SK-N-SH (cell line): ENCODE measurements at regions not wholly inside any gene's neighbourhood (a gene's known extent, or its start where the extent isn't known, plus 50 kb on each side); places are given as distances from the start of the nearest gene placed in this dataset.

Source experiments
- CTCF ChIA-PET: fragments of 300-600, 350-600 bp; formaldehyde crosslinking; extraction: SDS; loops from one replicate; lab custom pipeline; 2021; lab: Yijun Ruan, JAX
- POLR2A ChIA-PET: fragments of 350-600 bp; sonication (Branson Sonifier 250); formaldehyde crosslinking; extraction: SDS; loops from one replicate; lab custom pipeline; 2020; ENCODE audit warnings: antibody characterized with exemption, inconsistent platforms; lab: Yijun Ruan, JAX
- DNase-seq: peaks from one replicate; pipeline ENCODE4 v3.0.0; 2012
- H2AFZ ChIP-seq: fragments of 200-600 bp; sonication (generic); 2 replicates; pipeline ENCODE4 v1.8.1; 2016; ENCODE audit warnings: antibody characterized with exemption, mild to moderate bottlenecking, low read depth
- H3F3A ChIP-seq: fragments of 200-600 bp; sonication (generic); replicated peaks from 2 replicates; pipeline ENCODE3; 2016; ENCODE audit warnings: antibody characterized with exemption, mild to moderate bottlenecking; ENCODE audit not compliant: insufficient read depth
- H3K27ac ChIP-seq, 2 experiments: fragments of 200-500 bp in 1 of 2; fragments of 200-600 bp in 1 of 2; sonication (Bioruptor generic) in 1 of 2; sonication (generic), shearing (Covaris generic) in 1 of 2; 2 replicates each; pipeline versions ENCODE4 v1.5.1 to v1.6.1; 2014 to 2016; ENCODE audit warnings: low read depth in 2 of 2, inconsistent platforms in 1 of 2, low read length in 1 of 2, mild to moderate bottlenecking in 1 of 2, mixed read lengths in 1 of 2
- H3K27me3 ChIP-seq: fragments of 200-600 bp; sonication (generic), shearing (Covaris generic); 2 replicates; pipeline ENCODE4 v1.6.1; 2016; ENCODE audit warnings: mixed run types; ENCODE audit not compliant: insufficient read depth
- H3K36me3 ChIP-seq, 2 experiments: fragments of 200-500 bp in 1 of 2; fragments of 200-600 bp in 1 of 2; sonication (Bioruptor generic) in 1 of 2; sonication (generic) in 1 of 2; replicated peaks in 1 of 2; 2 replicates each; pipeline versions ENCODE3 to v1.5.1; 2014 to 2016; ENCODE audit warnings: low read length in 1 of 2, mild to moderate bottlenecking in 1 of 2; ENCODE audit not compliant: insufficient read depth in 2 of 2, control insufficient read depth in 1 of 2
- H3K4me1 ChIP-seq, 2 experiments: fragments of 200-500 bp in 1 of 2; fragments of 200-600 bp in 1 of 2; sonication (Bioruptor generic) in 1 of 2; sonication (generic), shearing (Covaris generic) in 1 of 2; 2 replicates each; pipeline versions ENCODE4 v1.5.1 to v1.6.1; 2014 to 2016; ENCODE audit warnings: low read depth in 1 of 2, low read length in 1 of 2, mixed run types in 1 of 2; ENCODE audit not compliant: insufficient read depth in 2 of 2, control insufficient read depth in 1 of 2
- H3K4me2 ChIP-seq: fragments of 200-600 bp; sonication (generic), shearing (Covaris generic); 2 replicates; pipeline ENCODE4 v1.6.1; 2017; ENCODE audit warnings: mixed run types
- H3K4me3 ChIP-seq, 2 experiments: fragments of 200-500 bp in 1 of 2; fragments of 200-600 bp in 1 of 2; sonication (Bioruptor generic) in 1 of 2; sonication (generic), shearing (Covaris generic) in 1 of 2; 2 replicates each; pipeline versions ENCODE4 v1.5.1 to v1.8.1; 2014 to 2016; ENCODE audit warnings: low read depth in 2 of 2, inconsistent platforms in 1 of 2, low read length in 1 of 2, mild to moderate bottlenecking in 1 of 2, mixed read lengths in 1 of 2, moderate library complexity in 1 of 2
- H3K79me2 ChIP-seq: fragments of 200-600 bp; sonication (generic); 2 replicates; pipeline ENCODE4 v1.8.1; 2017; ENCODE audit warnings: mild to moderate bottlenecking; ENCODE audit not compliant: insufficient read depth
- H3K9ac ChIP-seq: fragments of 200-600 bp; sonication (generic); 2 replicates; pipeline ENCODE4 v1.6.1; 2017; ENCODE audit warnings: mixed run types
- H3K9me2 ChIP-seq: fragments of 200-600 bp; sonication (generic); 2 replicates; pipeline ENCODE4 v1.6.1; 2017; ENCODE audit warnings: mixed run types
- H3K9me3 ChIP-seq: fragments of 200-600 bp; sonication (generic); 2 replicates; pipeline ENCODE4 v1.6.1; 2017; ENCODE audit warnings: mixed run types, mild to moderate bottlenecking, moderate library complexity
- H4K20me1 ChIP-seq: fragments of 200-600 bp; sonication (generic); 2 replicates; pipeline ENCODE4 v1.6.1; 2017; ENCODE audit warnings: mild to moderate bottlenecking, mixed run types; ENCODE audit not compliant: insufficient read depth
- CHD2 ChIP-seq: fragments of 150-350 bp; IDR thresholded peaks from 2 replicates; pipeline ENCODE4 v1.6.1; 2018; ENCODE audit warnings: low read length; ENCODE audit not compliant: partially characterized antibody
- CTCF ChIP-seq: fragments of 200-600 bp; sonication (generic); IDR thresholded peaks from 2 replicates; pipeline ENCODE4 v1.6.1; 2017; ENCODE audit warnings: antibody characterized with exemption, mild to moderate bottlenecking, moderate library complexity
- ELF1 ChIP-seq: IDR thresholded peaks from 2 replicates; pipeline ENCODE4 v1.4.0; 2012
- EP300 ChIP-seq, 2 experiments: IDR thresholded peaks; 2 replicates each; pipeline versions ENCODE4 v1.4.0 to v1.6.1; 2012; ENCODE audit warnings: borderline replicate concordance in 1 of 2, low read depth in 1 of 2, low read length in 1 of 2
- EZH2phosphoT487 ChIP-seq: fragments of 200-600 bp; sonication (generic); IDR thresholded peaks from 2 replicates; pipeline ENCODE4 v1.6.1; 2017; ENCODE audit warnings: low read depth, mixed run types, mild to moderate bottlenecking, antibody characterized with exemption, moderate library complexity, borderline replicate concordance
- GATA2 ChIP-seq: sonication (generic); formaldehyde crosslinking; IDR thresholded peaks from 2 replicates; pipeline ENCODE4 v1.5.0; 2020; ENCODE audit warnings: mild to moderate bottlenecking, missing genetic modification reagents
- MEF2A ChIP-seq: IDR thresholded peaks from 2 replicates; pipeline ENCODE4 v1.4.0; 2012; ENCODE audit warnings: low read depth, borderline replicate concordance
- MXI1 ChIP-seq: IDR thresholded peaks from 2 replicates; pipeline ENCODE4 v1.6.1; 2012; ENCODE audit warnings: mild to moderate bottlenecking, low read depth, low read length, improper control_type of control experiment
- NFIC ChIP-seq: IDR thresholded peaks from 2 replicates; pipeline ENCODE4 v1.4.0; 2012; ENCODE audit warnings: borderline replicate concordance
- NRF1 ChIP-seq: IDR thresholded peaks from 2 replicates; pipeline ENCODE4 v1.6.1; 2012; ENCODE audit warnings: low read depth, mild to moderate bottlenecking, low read length
- RCOR1 ChIP-seq: fragments of 150-350 bp; IDR thresholded peaks from 2 replicates; pipeline ENCODE4 v1.6.1; 2017; ENCODE audit warnings: antibody characterized with exemption, low read length
- SIN3A ChIP-seq: IDR thresholded peaks from 2 replicates; pipeline ENCODE4 v1.6.1; 2012; ENCODE audit warnings: low read depth, mild to moderate bottlenecking, low read length, moderate library complexity, borderline replicate concordance
- TCF12 ChIP-seq: IDR thresholded peaks from 2 replicates; pipeline ENCODE4 v1.4.0; 2012
- TEAD4 ChIP-seq: IDR thresholded peaks from 2 replicates; pipeline ENCODE4 v1.4.0; 2012; ENCODE audit warnings: mild to moderate bottlenecking, borderline replicate concordance; ENCODE audit not compliant: insufficient read depth
- USF2 ChIP-seq: fragments of 150-350 bp; IDR thresholded peaks from 2 replicates; pipeline ENCODE4 v1.6.1; 2017; ENCODE audit warnings: antibody characterized with exemption, low read length, low read depth, borderline replicate concordance
- WGBS: methylation state at CpG from one replicate; pipeline ENCODE4 v1.1.6; 2017; ENCODE audit warnings: low lambda C conversion rate; 5-methylcytosine and 5-hydroxymethylcytosine counted together
- TF ChIP-seq, protein P1 (sequence below): IDR thresholded peaks from 2 replicates; pipeline ENCODE4 v1.4.0; 2012; ENCODE audit warnings: low read depth
- TF ChIP-seq, protein P2 (sequence below): IDR thresholded peaks from 2 replicates; pipeline ENCODE4 v1.4.0; 2012; ENCODE audit warnings: low read depth, borderline replicate concordance

DNA sequence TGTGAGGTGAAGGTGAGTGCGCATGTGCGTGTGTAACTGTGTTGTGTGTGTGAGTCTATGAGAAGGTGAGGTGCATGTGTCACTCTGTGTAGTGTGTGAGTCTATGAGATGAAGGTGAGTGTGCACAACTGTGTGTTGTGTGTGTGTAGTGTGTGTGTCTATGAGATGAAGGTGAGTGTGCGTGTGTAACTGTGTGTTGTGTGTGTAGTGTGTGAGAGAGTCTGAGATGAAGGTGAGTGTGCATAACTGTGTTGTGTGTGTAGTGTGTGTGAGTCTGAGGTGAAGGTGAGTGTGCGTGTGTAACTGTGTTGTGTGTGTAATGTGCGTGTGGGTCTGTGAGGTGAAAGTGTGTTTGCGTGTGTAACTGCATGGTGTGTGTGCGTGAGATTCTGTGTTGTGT lies 154.0 kb downstream of the FOXD2 start:
- Histone ChIP-seq H3K27ac (no peak overlapping the region), H3K4me1 (peaks cover 0 to 5% of the 10 kb centered on the region in 2 experiments; a peak in 1 of 4 replicates), H3K9ac (no peak overlapping the region), H3K9me3 (no peaks in the 10 kb centered on the region), H3K9me2 (no peaks in the 10 kb centered on the region), H3K4me2 (no peak overlapping the region), H4K20me1 (no peaks in the 10 kb centered on the region), H2AFZ (no peak overlapping the region), H3F3A (no peaks in the 10 kb centered on the region), H3K27me3 (peaks cover 14% of the 10 kb centered on the region; the same call in 1 of the 2 replicates), H3K4me3 (no peak overlapping the region), H3K36me3 (no peaks in the 10 kb centered on the region), H3K79me2 (no peaks in the 10 kb centered on the region)
- ChIA-PET CTCF (interaction anchor here (1.1 to 1.5 kb wide), 2 partner anchors 14 to 134 kb away, joined by 4 to 5 read pairs; no protein-coding TSS in a partner anchor), POLR2A (no interaction called here)
- DNase-seq, result no peak
- TF ChIP-seq ELF1, result no peak
- TF ChIP-seq MEF2A, result no peak
- no peak for TF ChIP-seq TEAD4
- no peak for TF ChIP-seq RCOR1
- TF ChIP-seq MXI1, result no peak
- TF ChIP-seq CTCF, result no peak
- no peak for TF ChIP-seq NFIC
- no peak for TF ChIP-seq CHD2
- TF ChIP-seq EP300 (IDR thresholded peaks at IDR 0.05; ENCODE audit: borderline replicate concordance in 1 of 2, low read depth in 1 of 2, low read length in 1 of 2), result no peak
- TF ChIP-seq, protein P1, sequence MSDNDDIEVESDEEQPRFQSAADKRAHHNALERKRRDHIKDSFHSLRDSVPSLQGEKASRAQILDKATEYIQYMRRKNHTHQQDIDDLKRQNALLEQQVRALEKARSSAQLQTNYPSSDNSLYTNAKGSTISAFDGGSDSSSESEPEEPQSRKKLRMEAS, result no peak
- no peak for TF ChIP-seq SIN3A
- TF ChIP-seq USF2, result no peak
- no peak for TF ChIP-seq EZH2phosphoT487
- TF ChIP-seq TCF12, result no peak
- 79% methylated on average over 7 of the region's 7 CpGs for WGBS

GRCh38 chr1:47592296-47593012 lies 154.6 kb downstream of the FOXD2 start:
- H2AFZ ChIP-seq, result no peak overlapping the region
- 81% methylated on average over 7 of the region's 15 CpGs for WGBS
- peaks cover 14% of the 10 kb centered on the region; the same call in 1 of the 2 replicates for H3K27me3 ChIP-seq
- CTCF ChIA-PET, result interaction anchor here (1.1 to 2.1 kb wide), 5 partner anchors 12 to 160 kb away, joined by 4 to 11 read pairs (median 5); no protein-coding TSS in a partner anchor
- no peaks in the 10 kb centered on the region for H3K36me3 ChIP-seq
- no peak overlapping the region for H3K27ac ChIP-seq
- no peaks in the 10 kb centered on the region for H3F3A ChIP-seq
- no peak overlapping the region for H3K9ac ChIP-seq
- H3K9me3 ChIP-seq, result no peaks in the 10 kb centered on the region
- no peak overlapping the region for H3K4me2 ChIP-seq
- TF ChIP-seq RCOR1, result no peak
- TF ChIP-seq, protein P2, sequence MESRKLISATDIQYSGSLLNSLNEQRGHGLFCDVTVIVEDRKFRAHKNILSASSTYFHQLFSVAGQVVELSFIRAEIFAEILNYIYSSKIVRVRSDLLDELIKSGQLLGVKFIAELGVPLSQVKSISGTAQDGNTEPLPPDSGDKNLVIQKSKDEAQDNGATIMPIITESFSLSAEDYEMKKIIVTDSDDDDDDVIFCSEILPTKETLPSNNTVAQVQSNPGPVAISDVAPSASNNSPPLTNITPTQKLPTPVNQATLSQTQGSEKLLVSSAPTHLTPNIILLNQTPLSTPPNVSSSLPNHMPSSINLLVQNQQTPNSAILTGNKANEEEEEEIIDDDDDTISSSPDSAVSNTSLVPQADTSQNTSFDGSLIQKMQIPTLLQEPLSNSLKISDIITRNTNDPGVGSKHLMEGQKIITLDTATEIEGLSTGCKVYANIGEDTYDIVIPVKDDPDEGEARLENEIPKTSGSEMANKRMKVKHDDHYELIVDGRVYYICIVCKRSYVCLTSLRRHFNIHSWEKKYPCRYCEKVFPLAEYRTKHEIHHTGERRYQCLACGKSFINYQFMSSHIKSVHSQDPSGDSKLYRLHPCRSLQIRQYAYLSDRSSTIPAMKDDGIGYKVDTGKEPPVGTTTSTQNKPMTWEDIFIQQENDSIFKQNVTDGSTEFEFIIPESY, result no peak
- TF ChIP-seq ELF1, result no peak
- no peak for TF ChIP-seq GATA2
- TF ChIP-seq TCF12, result no peak
- TF ChIP-seq NRF1, result no peak
- TF ChIP-seq, all 33 proteins: peak for 0
- no peaks in the 10 kb centered on the region for H3K79me2 ChIP-seq
- H4K20me1 ChIP-seq, result no peaks in the 10 kb centered on the region
- no peaks in the 10 kb centered on the region for H3K9me2 ChIP-seq
- POLR2A ChIA-PET, result no interaction called here
- peaks cover 0 to 5% of the 10 kb centered on the region in 2 experiments; a peak in 1 of 4 replicates for H3K4me1 ChIP-seq
- no peak for DNase-seq
- peak overlapping the region in 1 of 2 experiments; percentile 23; a peak in 1 of 4 replicates for H3K4me3 ChIP-seq
